Naive thymus-derived CD4-positive, alpha-beta T cell (primary cell): ENCODE measurements at regions not wholly inside any gene's neighbourhood (a gene's known extent, or its start where the extent isn't known, plus 50 kb on each side); places are given as distances from the start of the nearest gene placed in this dataset.

ENCODE experiments used
- ATAC-seq: fragments of 150-1000 bp; cut with Tn5 transposase; 2 replicates; pipeline ENCODE4 v1.10.0; 2021; ENCODE audit warnings: mild to moderate bottlenecking, moderate library complexity
- CTCF ChIA-PET: fragments of 350-600 bp; sonication (Branson Sonifier 250); formaldehyde crosslinking; loops from one replicate; lab custom pipeline; 2021; ENCODE audit warnings: antibody characterized with exemption; lab: Charles Lee
- POLR2A ChIA-PET: fragments of 350-600 bp; sonication (Branson Sonifier 250); formaldehyde crosslinking; loops from one replicate; lab custom pipeline; 2021; ENCODE audit warnings: antibody characterized with exemption, inconsistent platforms; lab: Charles Lee
- DNase-seq, 9 donors: peaks; one replicate each; pipeline versions ENCODE4 v3.0.0 to v3.0.0-alpha.2; 2020 to 2022; ENCODE audit warnings: mixed read lengths in 1 of 9
- H3K27ac ChIP-seq: one replicate; pipeline ENCODE4 v1.7.0; 2013; ENCODE audit warnings: mild to moderate bottlenecking, low read depth, low read length, moderate library complexity
- H3K27me3 ChIP-seq, 2 donors: one replicate each; pipeline ENCODE4 v1.7.0; 2013; ENCODE audit warnings: low read length in 2 of 2, mild to moderate bottlenecking in 2 of 2, moderate library complexity in 2 of 2; ENCODE audit not compliant: control insufficient read depth in 2 of 2, insufficient read depth in 2 of 2
- H3K36me3 ChIP-seq, 3 experiments: 1 replicate in 2 of 3; 2 replicates in 1 of 3; pipeline ENCODE4 v1.7.0; 2013; ENCODE audit warnings: low read length in 3 of 3, mild to moderate bottlenecking in 3 of 3, moderate library complexity in 1 of 3; ENCODE audit not compliant: insufficient read depth in 3 of 3, control insufficient read depth in 2 of 3
- H3K4me1 ChIP-seq, 2 donors: one replicate each; pipeline ENCODE4 v1.7.0; 2013; ENCODE audit warnings: low read length in 2 of 2, mild to moderate bottlenecking in 2 of 2, moderate library complexity in 1 of 2; ENCODE audit not compliant: control insufficient read depth in 2 of 2, insufficient read depth in 2 of 2
- H3K4me3 ChIP-seq: 2 replicates; pipeline ENCODE4 v1.7.0; 2013; ENCODE audit warnings: mild to moderate bottlenecking, low read length
- H3K9me3 ChIP-seq, 3 experiments: 1 replicate in 2 of 3; 2 replicates in 1 of 3; pipeline ENCODE4 v1.7.0; 2013; ENCODE audit warnings: low read length in 3 of 3; ENCODE audit not compliant: control insufficient read depth in 2 of 3
- H3K27ac Mint-ChIP-seq, 9 donors: one replicate each; pipeline ENCODE4 v1.8.0; 2020 to 2022; ENCODE audit warnings: mixed read lengths in 9 of 9, mild to moderate bottlenecking in 8 of 9, moderate library complexity in 5 of 9, inconsistent platforms in 2 of 9
- H3K27me3 Mint-ChIP-seq, 5 donors: one replicate each; pipeline ENCODE4 v1.8.0; 2021 to 2022; ENCODE audit warnings: mixed read lengths in 5 of 5, mild to moderate bottlenecking in 1 of 5
- H3K36me3 Mint-ChIP-seq, 5 donors: one replicate each; pipeline ENCODE4 v1.8.0; 2020 to 2022; ENCODE audit warnings: mixed read lengths in 5 of 5, mild to moderate bottlenecking in 3 of 5, inconsistent platforms in 1 of 5
- H3K4me1 Mint-ChIP-seq, 7 donors: one replicate each; pipeline ENCODE4 v1.8.0; 2020 to 2022; ENCODE audit warnings: mixed read lengths in 7 of 7, mild to moderate bottlenecking in 3 of 7, inconsistent platforms in 1 of 7
- H3K4me3 Mint-ChIP-seq, 10 donors: one replicate each; pipeline ENCODE4 v1.8.0; 2020 to 2022; ENCODE audit warnings: mild to moderate bottlenecking in 10 of 10, mixed read lengths in 10 of 10, moderate library complexity in 6 of 10, inconsistent platforms in 2 of 10
- H3K9me3 Mint-ChIP-seq, 11 donors: one replicate each; pipeline ENCODE4 v1.8.0; 2020 to 2022; ENCODE audit warnings: mixed read lengths in 11 of 11, mild to moderate bottlenecking in 4 of 11, inconsistent platforms in 1 of 11, moderate library complexity in 1 of 11
- intact Hi-C, 2 donors: fragments of 100-400 bp; cut with micrococcal nuclease; formaldehyde crosslinking; loops; one replicate each; pipeline ENCODE4 v1.15.1; 2023

- Mint-ChIP-seq H3K4me3 (no peak overlapping the region), H3K27ac (no peak overlapping the region), H3K36me3 (no peaks in the 10 kb centered on the region), H3K4me1 (no peaks in the 10 kb centered on the region), H3K27me3 (peaks cover 2 to 56% (median 28%) of the 10 kb centered on the region in 5 donors), H3K9me3 (peaks cover 0 to 13% (median 6%) of the 10 kb centered on the region in 11 donors)
- intact Hi-C loops = no loop called here
- H3K9me3 ChIP-seq = peaks cover 0 to 5% (median 0%) of the 10 kb centered on the region in 3 experiments
- H3K4me1 ChIP-seq = no peaks in the 10 kb centered on the region
- DNase-seq (no peak), ATAC-seq (no peak)
- ChIA-PET POLR2A (no interaction called here), CTCF (no interaction called here)
- no peaks in the 10 kb centered on the region for H3K27me3 ChIP-seq
- no peak overlapping the region for H3K4me3 ChIP-seq
- no peaks in the 10 kb centered on the region for H3K36me3 ChIP-seq
- no peak overlapping the region for H3K27ac ChIP-seq
Observed at GRCh38 chr2:23203383-23203782, 181.6 kb upstream of the KLHL29 start.

DNA sequence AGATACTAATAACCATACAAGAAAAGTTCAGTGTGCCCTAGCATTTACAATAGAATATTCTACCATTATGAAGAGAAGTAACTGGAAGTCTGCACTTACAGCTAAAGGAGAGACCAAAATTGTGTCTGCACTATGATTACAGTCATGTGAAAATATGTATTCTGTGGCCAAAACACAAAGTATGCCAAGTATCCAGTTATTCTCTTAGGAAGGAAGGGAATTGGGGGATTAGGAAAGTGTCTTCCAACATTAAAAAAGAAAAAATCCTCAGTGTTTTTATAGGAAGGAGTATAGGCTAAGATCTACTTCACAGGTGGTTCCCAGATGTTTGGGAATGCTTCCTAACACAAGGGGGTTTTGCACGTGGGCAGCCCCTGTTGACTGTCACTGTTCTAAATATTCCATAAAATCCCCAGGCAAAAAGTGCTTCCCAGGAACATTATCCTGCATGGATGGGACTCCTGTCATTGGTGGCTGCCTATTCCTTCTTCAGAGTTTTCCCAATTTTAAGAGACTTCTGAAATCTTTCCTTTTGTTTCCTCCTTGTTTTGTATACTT lies 180.2 kb upstream of the KLHL29 start:
- intact Hi-C loops = no loop called here
- Histone ChIP-seq H3K36me3 (no peaks in the 10 kb centered on the region), H3K4me1 (no peaks in the 10 kb centered on the region), H3K4me3 (no peak overlapping the region), H3K9me3 (peaks cover 0 to under 1% (median 0%) of the 10 kb centered on the region in 3 experiments), H3K27ac (no peak overlapping the region), H3K27me3 (no peaks in the 10 kb centered on the region)
- peaks cover 0 to 13% (median 6%) of the 10 kb centered on the region in 11 donors for H3K9me3 Mint-ChIP-seq
- H3K27ac Mint-ChIP-seq = no peak overlapping the region
- ChIA-PET POLR2A (no interaction called here), CTCF (no interaction called here)
- H3K4me1 Mint-ChIP-seq = peaks cover 0 to 4% (median 0%) of the 10 kb centered on the region in 7 donors
- ATAC-seq (no peak), DNase-seq (no peak)
- no peak overlapping the region for H3K4me3 Mint-ChIP-seq
- peaks cover 4 to 63% (median 33%) of the 10 kb centered on the region in 5 donors for H3K27me3 Mint-ChIP-seq
- no peaks in the 10 kb centered on the region for H3K36me3 Mint-ChIP-seq

GRCh38 chr2:23206650-23207049 lies 178.3 kb upstream of the KLHL29 start:
- intact Hi-C loops = no loop called here
- ATAC-seq (no peak), DNase-seq (no peak)
- Histone ChIP-seq H3K4me1 (no peaks in the 10 kb centered on the region), H3K27ac (no peak overlapping the region), H3K36me3 (no peaks in the 10 kb centered on the region), H3K4me3 (no peak overlapping the region), H3K27me3 (no peaks in the 10 kb centered on the region), H3K9me3 (no peaks in the 10 kb centered on the region)
- Mint-ChIP-seq H3K27ac (no peak overlapping the region), H3K36me3 (no peaks in the 10 kb centered on the region), H3K27me3 (peaks cover 2 to 68% (median 38%) of the 10 kb centered on the region in 5 donors), H3K4me1 (peaks cover 0 to 4% (median 0%) of the 10 kb centered on the region in 7 donors), H3K9me3 (peaks cover 0 to 13% (median 1%) of the 10 kb centered on the region in 11 donors), H3K4me3 (no peak overlapping the region)
- CTCF ChIA-PET = no interaction called here
- POLR2A ChIA-PET = no interaction called here

DNA sequence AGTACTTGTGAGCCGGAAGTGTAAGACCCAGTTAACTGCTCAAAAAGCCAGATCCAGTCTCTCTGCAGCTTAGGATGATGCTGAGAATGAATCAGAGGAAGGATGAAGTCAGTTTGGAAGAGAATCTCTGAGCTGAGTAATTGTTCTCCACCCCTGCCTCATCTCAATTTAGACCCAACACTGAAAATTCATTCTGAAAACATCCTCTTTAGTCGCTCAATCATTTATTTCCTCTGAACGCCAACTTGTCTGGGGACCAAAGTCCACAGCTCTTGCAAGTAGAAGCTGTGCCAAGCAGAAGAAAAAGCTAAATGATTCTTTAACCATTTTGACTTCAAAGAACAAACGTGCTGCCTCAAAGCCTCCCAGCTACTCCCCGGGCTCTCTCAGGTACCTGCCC lies 177.1 kb upstream of the KLHL29 start:
- no peak overlapping the region for H3K27ac ChIP-seq
- no peak overlapping the region for H3K4me3 Mint-ChIP-seq
- H3K9me3 ChIP-seq = no peaks in the 10 kb centered on the region
- POLR2A ChIA-PET = no interaction called here
- ATAC-seq (no peak), DNase-seq (no peak)
- H3K27me3 ChIP-seq = no peaks in the 10 kb centered on the region
- H3K36me3 ChIP-seq = no peaks in the 10 kb centered on the region
- H3K9me3 Mint-ChIP-seq = peaks cover 0 to 13% (median 0%) of the 10 kb centered on the region in 11 donors
- peaks cover 2 to 63% (median 40%) of the 10 kb centered on the region in 5 donors for H3K27me3 Mint-ChIP-seq
- peaks cover 0 to 4% (median 0%) of the 10 kb centered on the region in 7 donors for H3K4me1 Mint-ChIP-seq
- H3K4me1 ChIP-seq = no peaks in the 10 kb centered on the region
- no peak overlapping the region for H3K4me3 ChIP-seq
- intact Hi-C loops = no loop called here
- no peak overlapping the region for H3K27ac Mint-ChIP-seq
- CTCF ChIA-PET = no interaction called here
- H3K36me3 Mint-ChIP-seq = no peaks in the 10 kb centered on the region

GRCh38 chr2:23208339-23208738 lies 176.6 kb upstream of the KLHL29 start:
- CTCF ChIA-PET = no interaction called here
- no peaks in the 10 kb centered on the region for H3K36me3 ChIP-seq
- no peak overlapping the region for H3K4me3 Mint-ChIP-seq
- no peaks in the 10 kb centered on the region for H3K27me3 ChIP-seq
- H3K4me1 ChIP-seq = no peaks in the 10 kb centered on the region
- H3K9me3 Mint-ChIP-seq = peaks cover 0 to 12% (median 0%) of the 10 kb centered on the region in 11 donors
- no peaks in the 10 kb centered on the region for H3K36me3 Mint-ChIP-seq
- no peaks in the 10 kb centered on the region for H3K9me3 ChIP-seq
- intact Hi-C loops = no loop called here
- no peak for DNase-seq
- H3K27ac ChIP-seq = no peak overlapping the region
- no peak overlapping the region for H3K27ac Mint-ChIP-seq
- no peak for ATAC-seq
- peaks cover 0 to 4% (median 0%) of the 10 kb centered on the region in 7 donors for H3K4me1 Mint-ChIP-seq
- POLR2A ChIA-PET = no interaction called here
- H3K27me3 Mint-ChIP-seq = peaks cover 2 to 58% (median 39%) of the 10 kb centered on the region in 5 donors
- no peak overlapping the region for H3K4me3 ChIP-seq

DNA sequence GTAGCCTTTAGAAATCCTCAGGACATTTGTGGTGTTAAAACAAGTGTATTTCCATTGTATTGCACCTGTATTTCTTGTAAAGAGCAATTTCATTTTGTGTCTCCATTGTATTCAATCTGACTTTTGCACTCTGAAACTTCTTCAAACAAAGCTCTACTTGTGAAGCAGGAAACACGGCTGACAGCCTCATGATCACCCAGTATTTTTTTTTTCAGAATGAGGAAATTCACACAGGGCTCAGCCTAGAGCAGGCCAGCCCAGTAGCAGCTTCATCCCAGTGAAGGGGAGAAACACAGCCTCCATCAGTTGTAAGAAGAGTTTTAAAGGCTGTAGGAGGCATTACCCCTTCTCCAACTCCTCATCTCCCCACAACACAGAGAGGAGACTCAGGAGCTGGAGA lies 175.9 kb upstream of the KLHL29 start:
- H3K36me3 ChIP-seq = no peaks in the 10 kb centered on the region
- no peak overlapping the region for H3K4me3 ChIP-seq
- ATAC-seq (no peak), DNase-seq (no peak)
- H3K9me3 Mint-ChIP-seq = peaks cover 0 to 8% (median 0%) of the 10 kb centered on the region in 11 donors
- H3K4me1 ChIP-seq = no peaks in the 10 kb centered on the region
- H3K27me3 ChIP-seq = no peaks in the 10 kb centered on the region
- no peaks in the 10 kb centered on the region for H3K36me3 Mint-ChIP-seq
- H3K27ac ChIP-seq = no peak overlapping the region
- intact Hi-C loops = no loop called here
- no peaks in the 10 kb centered on the region for H3K9me3 ChIP-seq
- no peak overlapping the region for H3K27ac Mint-ChIP-seq
- no peak overlapping the region for H3K4me3 Mint-ChIP-seq
- peaks cover 0 to 4% (median 0%) of the 10 kb centered on the region in 7 donors for H3K4me1 Mint-ChIP-seq
- H3K27me3 Mint-ChIP-seq = peaks cover 2 to 59% (median 35%) of the 10 kb centered on the region in 5 donors
- POLR2A ChIA-PET = no interaction called here
- CTCF ChIA-PET = no interaction called here

- Mint-ChIP-seq H3K27ac (no peak overlapping the region), H3K4me3 (no peak overlapping the region), H3K4me1 (peaks cover 0 to 4% (median 0%) of the 10 kb centered on the region in 7 donors), H3K27me3 (peaks cover 2 to 51% (median 24%) of the 10 kb centered on the region in 5 donors), H3K9me3 (peaks cover 0 to 6% (median 0%) of the 10 kb centered on the region in 11 donors), H3K36me3 (no peaks in the 10 kb centered on the region)
- POLR2A ChIA-PET = no interaction called here
- intact Hi-C loops = no loop called here
- CTCF ChIA-PET = no interaction called here
- Histone ChIP-seq H3K27ac (no peak overlapping the region), H3K9me3 (no peaks in the 10 kb centered on the region), H3K36me3 (no peaks in the 10 kb centered on the region), H3K27me3 (no peaks in the 10 kb centered on the region), H3K4me3 (no peak overlapping the region), H3K4me1 (no peaks in the 10 kb centered on the region)
- DNase-seq = no peak
- no peak for ATAC-seq
Observed at GRCh38 chr2:23211987-23212583, 172.9 kb upstream of the KLHL29 start.
